ENCODE measurements at regions not wholly inside any gene's neighbourhood (a gene's known extent, or its start where the extent isn't known, plus 50 kb on each side); places are given as distances from the start of the nearest gene placed in this dataset.
"Not testable (repeated sequence)": the region's sequence is repeated elsewhere in the genome, so short reads cannot be mapped to it uniquely, and the experiment has no call there.

- FAIRE-seq, result no peak
- no peak overlapping the region for H3K4me3 ChIP-seq (ENCODE audit: low read depth, low read length)
- TF ChIP-seq, protein P1, sequence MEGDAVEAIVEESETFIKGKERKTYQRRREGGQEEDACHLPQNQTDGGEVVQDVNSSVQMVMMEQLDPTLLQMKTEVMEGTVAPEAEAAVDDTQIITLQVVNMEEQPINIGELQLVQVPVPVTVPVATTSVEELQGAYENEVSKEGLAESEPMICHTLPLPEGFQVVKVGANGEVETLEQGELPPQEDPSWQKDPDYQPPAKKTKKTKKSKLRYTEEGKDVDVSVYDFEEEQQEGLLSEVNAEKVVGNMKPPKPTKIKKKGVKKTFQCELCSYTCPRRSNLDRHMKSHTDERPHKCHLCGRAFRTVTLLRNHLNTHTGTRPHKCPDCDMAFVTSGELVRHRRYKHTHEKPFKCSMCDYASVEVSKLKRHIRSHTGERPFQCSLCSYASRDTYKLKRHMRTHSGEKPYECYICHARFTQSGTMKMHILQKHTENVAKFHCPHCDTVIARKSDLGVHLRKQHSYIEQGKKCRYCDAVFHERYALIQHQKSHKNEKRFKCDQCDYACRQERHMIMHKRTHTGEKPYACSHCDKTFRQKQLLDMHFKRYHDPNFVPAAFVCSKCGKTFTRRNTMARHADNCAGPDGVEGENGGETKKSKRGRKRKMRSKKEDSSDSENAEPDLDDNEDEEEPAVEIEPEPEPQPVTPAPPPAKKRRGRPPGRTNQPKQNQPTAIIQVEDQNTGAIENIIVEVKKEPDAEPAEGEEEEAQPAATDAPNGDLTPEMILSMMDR (IDR thresholded peaks at IDR 0.05; ENCODE audit: insufficient read depth, low read length, severe bottlenecking), result no peak
- no peaks in the 10 kb centered on the region for H3K27me3 ChIP-seq (ENCODE audit: control insufficient read depth, insufficient read depth, low read length)
- no peaks in the 10 kb centered on the region for H3K36me3 ChIP-seq (ENCODE audit: control insufficient read depth, insufficient read depth, low read length)
- no peak for DNase-seq (ENCODE audit: low read depth)
These were observed 203.0 kb upstream of the SGO1 start for GRCh38 chr3:20388971-20389370.

- no peak for DNase-seq (ENCODE audit: low read depth)
- Histone ChIP-seq H3K4me3 (ENCODE audit: low read depth, low read length) (no peak overlapping the region), H3K27me3 (ENCODE audit: control insufficient read depth, insufficient read depth, low read length) (no peaks in the 10 kb centered on the region), H3K36me3 (ENCODE audit: control insufficient read depth, insufficient read depth, low read length) (no peaks in the 10 kb centered on the region)
- FAIRE-seq, result no peak
- TF ChIP-seq, protein P1 (IDR thresholded peaks at IDR 0.05; ENCODE audit: insufficient read depth, low read length, severe bottlenecking), result no peak
These were observed 194.3 kb upstream of the SGO1 start for GRCh38 chr3:20380295-20380694.

DNA sequence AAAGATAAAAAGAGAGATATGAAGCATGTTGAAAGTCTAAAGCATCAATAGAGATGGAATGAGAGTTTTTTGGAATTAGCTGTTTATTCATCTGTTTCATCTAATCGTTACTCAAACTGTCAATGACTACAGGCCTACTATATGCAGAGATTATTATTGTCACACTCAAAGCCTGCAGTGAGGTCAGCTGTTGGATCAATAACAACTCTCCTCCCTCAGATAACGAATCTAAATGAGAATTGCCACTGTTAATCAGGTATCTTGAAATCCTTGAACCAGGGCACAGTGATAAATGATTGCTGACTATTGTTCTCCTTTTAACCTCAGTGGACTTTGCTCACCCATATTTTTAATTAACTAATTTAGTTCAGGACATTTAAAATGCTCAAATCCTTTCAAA is 192.3 kb upstream of the SGO1 start:
- no peak for FAIRE-seq
- no peak for DNase-seq (ENCODE audit: low read depth)
- TF ChIP-seq, protein P1 (IDR thresholded peaks at IDR 0.05; ENCODE audit: insufficient read depth, low read length, severe bottlenecking), result no peak
- H3K36me3 ChIP-seq (ENCODE audit: control insufficient read depth, insufficient read depth, low read length), result no peaks in the 10 kb centered on the region
- H3K4me3 ChIP-seq (ENCODE audit: low read depth, low read length), result no peak overlapping the region
- H3K27me3 ChIP-seq (ENCODE audit: control insufficient read depth, insufficient read depth, low read length), result no peaks in the 10 kb centered on the region

- FAIRE-seq, result no peak
- no peak overlapping the region for H3K4me3 ChIP-seq (ENCODE audit: low read depth, low read length)
- H3K27me3 ChIP-seq (ENCODE audit: control insufficient read depth, insufficient read depth, low read length), result no peaks in the 10 kb centered on the region
- no peak for DNase-seq (ENCODE audit: low read depth)
- TF ChIP-seq, protein P1 (IDR thresholded peaks at IDR 0.05; ENCODE audit: insufficient read depth, low read length, severe bottlenecking), result no peak
- no peaks in the 10 kb centered on the region for H3K36me3 ChIP-seq (ENCODE audit: control insufficient read depth, insufficient read depth, low read length)
These were observed 190.7 kb upstream of the SGO1 start for GRCh38 chr3:20376665-20377217.

- Histone ChIP-seq H3K4me3 (ENCODE audit: low read depth, low read length) (no peak overlapping the region), H3K36me3 (ENCODE audit: control insufficient read depth, insufficient read depth, low read length) (no peaks in the 10 kb centered on the region), H3K27me3 (ENCODE audit: control insufficient read depth, insufficient read depth, low read length) (no peaks in the 10 kb centered on the region)
- DNase-seq (ENCODE audit: low read depth), result no peak
- TF ChIP-seq, protein P1 (IDR thresholded peaks at IDR 0.05; ENCODE audit: insufficient read depth, low read length, severe bottlenecking), result no peak
- no peak for FAIRE-seq
These were observed 189.3 kb upstream of the SGO1 start for GRCh38 chr3:20375302-20375701.

- FAIRE-seq; H3K4me3 ChIP-seq (ENCODE audit: low read depth, low read length): not testable (repeated sequence)
These were observed 184.5 kb upstream of the SGO1 start for GRCh38 chr3:20370273-20371063.

More at GRCh38 chr3:20370273-20371063, 184.5 kb upstream of the SGO1 start:
- H3K27me3 ChIP-seq (ENCODE audit: control insufficient read depth, insufficient read depth, low read length); DNase-seq (ENCODE audit: low read depth); H3K36me3 ChIP-seq (ENCODE audit: control insufficient read depth, insufficient read depth, low read length): not testable (repeated sequence)

All from bronchial epithelial cell (primary cell).